GM10248 (cell line): ENCODE measurements at regions not wholly inside any gene's neighbourhood (a gene's known extent, or its start where the extent isn't known, plus 50 kb on each side); places are given as distances from the start of the nearest gene placed in this dataset.

Experiments used
- CTCF ChIA-PET: fragments of 300-600 bp; sonication (Branson Sonifier 250); formaldehyde crosslinking; extraction: SDS; loops from one replicate; lab custom pipeline; 2021; ENCODE audit warnings: antibody characterized with exemption; lab: Yijun Ruan, JAX
- POLR2A ChIA-PET: fragments of 350-650 bp; sonication (Branson Sonifier 250); formaldehyde crosslinking; extraction: SDS; loops from one replicate; lab custom pipeline; 2020; ENCODE audit warnings: antibody characterized with exemption; lab: Yijun Ruan, JAX
- DNase-seq: peaks from one replicate; pipeline ENCODE4 v3.0.0; 2012; ENCODE audit errors: extremely low spot score
- TF ChIP-seq, protein P1 (sequence below): IDR thresholded peaks from 2 replicates; pipeline ENCODE4 v1.5.1; 2012; ENCODE audit warnings: mild to moderate bottlenecking, low read depth; ENCODE audit errors: extremely low read depth, missing control alignments, control extremely low read depth

DNA sequence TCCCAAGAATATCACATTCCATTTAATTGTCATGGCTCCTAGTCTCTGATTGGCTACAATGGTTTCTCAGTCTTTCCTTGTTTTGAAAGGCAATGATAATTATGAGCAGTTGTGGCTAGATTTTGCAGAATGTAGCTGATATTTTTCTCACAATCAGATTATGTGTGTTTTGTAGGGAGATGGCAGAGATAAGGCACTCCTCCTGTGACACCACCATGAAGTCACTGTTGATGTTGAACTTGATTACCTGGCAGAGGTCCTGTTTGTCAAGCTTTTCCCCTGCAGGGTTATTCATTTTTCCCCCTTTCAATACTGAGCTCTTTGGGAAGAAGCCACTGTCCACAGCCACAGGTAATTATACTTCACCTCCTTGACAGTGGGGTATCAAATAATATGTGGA is 602.9 kb upstream of the PFKP start:
- no peak for DNase-seq
- ChIA-PET POLR2A (no interaction called here), CTCF (no interaction called here)
- TF ChIP-seq, protein P1, sequence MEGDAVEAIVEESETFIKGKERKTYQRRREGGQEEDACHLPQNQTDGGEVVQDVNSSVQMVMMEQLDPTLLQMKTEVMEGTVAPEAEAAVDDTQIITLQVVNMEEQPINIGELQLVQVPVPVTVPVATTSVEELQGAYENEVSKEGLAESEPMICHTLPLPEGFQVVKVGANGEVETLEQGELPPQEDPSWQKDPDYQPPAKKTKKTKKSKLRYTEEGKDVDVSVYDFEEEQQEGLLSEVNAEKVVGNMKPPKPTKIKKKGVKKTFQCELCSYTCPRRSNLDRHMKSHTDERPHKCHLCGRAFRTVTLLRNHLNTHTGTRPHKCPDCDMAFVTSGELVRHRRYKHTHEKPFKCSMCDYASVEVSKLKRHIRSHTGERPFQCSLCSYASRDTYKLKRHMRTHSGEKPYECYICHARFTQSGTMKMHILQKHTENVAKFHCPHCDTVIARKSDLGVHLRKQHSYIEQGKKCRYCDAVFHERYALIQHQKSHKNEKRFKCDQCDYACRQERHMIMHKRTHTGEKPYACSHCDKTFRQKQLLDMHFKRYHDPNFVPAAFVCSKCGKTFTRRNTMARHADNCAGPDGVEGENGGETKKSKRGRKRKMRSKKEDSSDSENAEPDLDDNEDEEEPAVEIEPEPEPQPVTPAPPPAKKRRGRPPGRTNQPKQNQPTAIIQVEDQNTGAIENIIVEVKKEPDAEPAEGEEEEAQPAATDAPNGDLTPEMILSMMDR: no peak

DNA sequence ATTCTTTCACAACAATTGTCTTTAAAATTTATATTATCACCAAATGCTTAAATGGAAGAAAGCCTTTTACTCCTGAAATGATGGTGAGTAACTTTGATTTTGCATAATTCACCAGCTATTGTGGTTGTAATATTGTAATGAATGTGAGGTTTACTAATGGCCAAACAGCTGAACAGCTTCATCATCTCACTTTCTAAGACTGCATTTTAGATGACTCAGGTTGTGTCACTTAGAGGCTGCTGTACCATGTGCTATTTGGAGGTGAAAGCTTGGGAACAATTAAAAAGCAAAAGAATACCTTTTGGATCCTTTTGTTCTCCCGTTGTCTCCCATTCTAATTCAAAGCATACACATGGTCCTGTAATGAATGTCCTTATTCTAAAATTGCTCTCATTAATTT is 604.0 kb upstream of the PFKP start:
- ChIA-PET CTCF (no interaction called here), POLR2A (no interaction called here)

DNA sequence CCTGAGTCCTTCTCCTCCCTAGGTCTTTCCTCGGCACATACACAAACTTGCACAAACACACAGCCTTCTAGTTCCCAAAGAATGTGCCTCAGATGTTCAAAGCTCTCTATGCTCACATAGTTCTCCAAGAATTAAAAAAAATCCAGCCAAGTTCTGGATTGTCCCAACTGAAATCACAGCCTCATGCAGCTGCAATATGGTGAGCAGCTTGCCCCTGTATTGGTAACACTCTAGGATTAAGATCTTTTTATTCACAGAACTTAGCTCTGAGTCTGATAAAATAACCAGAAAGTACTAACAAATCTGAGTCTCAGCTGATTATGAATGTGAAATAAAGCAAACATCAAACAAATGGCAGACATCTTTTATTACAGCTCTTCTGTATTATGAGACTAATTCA is 604.8 kb upstream of the PFKP start:
- POLR2A ChIA-PET: no interaction called here
- DNase-seq: no peak
- TF ChIP-seq, protein P1: no peak
- CTCF ChIA-PET: interaction anchor here (1.5 kb wide), 1 partner anchor 9 kb away, joined by 4 read pairs; no protein-coding TSS in a partner anchor

More for the DNA sequence above, 604.0 kb upstream of the PFKP start:
- DNase-seq: no peak
- TF ChIP-seq, protein P1: no peak

DNA sequence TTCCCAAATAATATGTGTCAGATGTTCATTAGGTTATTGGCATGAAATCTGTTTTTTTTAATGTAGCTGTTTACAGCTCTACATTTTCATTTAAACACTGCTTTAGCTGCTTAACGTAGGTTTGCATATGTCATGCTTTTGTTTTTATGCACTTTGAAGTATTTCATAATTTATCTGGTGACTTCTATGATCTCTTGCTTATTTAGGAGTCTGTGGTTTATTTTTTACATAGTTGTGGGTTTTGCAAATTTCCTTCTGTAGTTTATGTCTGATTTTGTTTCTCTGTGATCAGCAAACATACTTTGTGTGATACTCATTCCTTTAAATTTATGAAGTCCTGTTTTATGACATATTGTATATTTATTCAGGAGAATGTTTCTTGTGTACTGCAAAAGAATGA is 606.5 kb upstream of the PFKP start:
- POLR2A ChIA-PET: no interaction called here
- CTCF ChIA-PET: no interaction called here
- TF ChIP-seq, protein P1: no peak

DNA sequence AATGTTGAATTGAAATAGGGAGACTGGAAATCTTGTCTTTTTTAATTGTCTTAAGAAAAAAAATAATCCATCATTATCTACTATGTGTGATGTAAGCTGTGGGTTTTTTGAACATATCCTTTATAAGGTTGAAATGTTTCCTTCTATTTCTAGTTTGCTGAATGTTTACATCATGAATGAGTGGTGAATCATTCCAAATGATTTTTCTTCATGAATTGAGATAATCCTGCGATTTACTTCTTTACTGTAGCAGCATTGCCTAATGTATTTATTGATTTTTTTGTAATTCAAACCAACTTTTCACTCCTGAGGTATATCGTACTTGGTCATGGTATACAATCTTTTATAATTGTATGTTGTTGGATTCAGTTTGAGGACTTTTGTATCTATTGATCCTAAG is 607.6 kb upstream of the PFKP start:
- no peak for DNase-seq
- TF ChIP-seq, protein P1: no peak
- ChIA-PET POLR2A (no interaction called here), CTCF (no interaction called here)

More for the DNA sequence above, 606.5 kb upstream of the PFKP start:
- DNase-seq: no peak

DNA sequence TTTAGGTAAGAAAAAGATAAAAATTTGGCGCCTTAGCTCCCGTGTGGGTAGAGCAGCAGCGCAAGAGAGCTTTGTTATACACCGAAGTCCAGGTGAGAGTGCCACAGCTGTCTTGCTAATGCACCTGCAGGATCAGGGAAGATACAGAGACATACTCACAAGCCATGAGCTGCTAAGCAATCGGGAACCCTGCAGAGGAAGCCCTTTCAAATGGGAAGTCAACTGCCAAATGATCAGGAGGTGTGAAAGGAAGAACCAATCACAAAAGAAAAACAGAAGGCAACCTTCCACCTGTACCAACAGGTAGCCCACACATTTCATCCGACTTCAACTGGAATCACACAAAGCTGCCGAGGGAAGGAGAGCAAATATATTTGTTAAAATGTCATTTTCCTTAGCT is 610.5 kb upstream of the PFKP start:
- TF ChIP-seq, protein P1: no peak
- no peak for DNase-seq
- ChIA-PET POLR2A (interaction anchor here (0.6 kb wide), 1 partner anchor 190 kb away, joined by 3 read pairs; no protein-coding TSS in a partner anchor), CTCF (no interaction called here)
